Glutamatergic neuron (in vitro differentiated cells): ENCODE measurements at regions not wholly inside any gene's neighbourhood (a gene's known extent, or its start where the extent isn't known, plus 50 kb on each side); places are given as distances from the start of the nearest gene placed in this dataset.

ENCODE experiments used
- DNase-seq: peaks from one replicate; pipeline ENCODE4 v3.0.0; 2022
- H3K27ac Mint-ChIP-seq: one replicate; pipeline ENCODE4 v1.8.0; 2020; ENCODE audit warnings: mild to moderate bottlenecking, mixed read lengths, inconsistent platforms; ENCODE audit not compliant: unreplicated experiment
- H3K27me3 Mint-ChIP-seq: one replicate; pipeline ENCODE4 v1.8.0; 2020; ENCODE audit warnings: mild to moderate bottlenecking, moderate library complexity, mixed read lengths, inconsistent platforms; ENCODE audit not compliant: unreplicated experiment
- H3K36me3 Mint-ChIP-seq: one replicate; pipeline ENCODE4 v1.8.0; 2020; ENCODE audit warnings: mild to moderate bottlenecking, mixed read lengths, inconsistent platforms; ENCODE audit not compliant: unreplicated experiment
- H3K4me1 Mint-ChIP-seq: one replicate; pipeline ENCODE4 v1.8.0; 2020; ENCODE audit warnings: mild to moderate bottlenecking, low read depth, mixed read lengths, inconsistent platforms; ENCODE audit not compliant: unreplicated experiment
- H3K4me3 Mint-ChIP-seq: one replicate; pipeline ENCODE4 v1.8.0; 2020; ENCODE audit warnings: mild to moderate bottlenecking, mixed read lengths, inconsistent platforms; ENCODE audit not compliant: unreplicated experiment
- H3K9me3 Mint-ChIP-seq: one replicate; pipeline ENCODE4 v1.8.0; 2020; ENCODE audit warnings: mild to moderate bottlenecking, moderate library complexity, mixed read lengths, inconsistent platforms; ENCODE audit not compliant: unreplicated experiment
- TF ChIP-seq, protein P1 (sequence below): fragments of 200-600 bp; sonication (generic); IDR thresholded peaks from one replicate; pipeline ENCODE4 v1.5.0; 2021; ENCODE audit not compliant: partially characterized antibody, unreplicated experiment

- Mint-ChIP-seq H3K27me3 (no peaks in the 10 kb centered on the region), H3K9me3 (no peaks in the 10 kb centered on the region), H3K27ac (no peak overlapping the region), H3K4me3 (no peak overlapping the region), H3K4me1 (no peaks in the 10 kb centered on the region), H3K36me3 (no peaks in the 10 kb centered on the region)
- no peak for DNase-seq
- TF ChIP-seq, protein P1, sequence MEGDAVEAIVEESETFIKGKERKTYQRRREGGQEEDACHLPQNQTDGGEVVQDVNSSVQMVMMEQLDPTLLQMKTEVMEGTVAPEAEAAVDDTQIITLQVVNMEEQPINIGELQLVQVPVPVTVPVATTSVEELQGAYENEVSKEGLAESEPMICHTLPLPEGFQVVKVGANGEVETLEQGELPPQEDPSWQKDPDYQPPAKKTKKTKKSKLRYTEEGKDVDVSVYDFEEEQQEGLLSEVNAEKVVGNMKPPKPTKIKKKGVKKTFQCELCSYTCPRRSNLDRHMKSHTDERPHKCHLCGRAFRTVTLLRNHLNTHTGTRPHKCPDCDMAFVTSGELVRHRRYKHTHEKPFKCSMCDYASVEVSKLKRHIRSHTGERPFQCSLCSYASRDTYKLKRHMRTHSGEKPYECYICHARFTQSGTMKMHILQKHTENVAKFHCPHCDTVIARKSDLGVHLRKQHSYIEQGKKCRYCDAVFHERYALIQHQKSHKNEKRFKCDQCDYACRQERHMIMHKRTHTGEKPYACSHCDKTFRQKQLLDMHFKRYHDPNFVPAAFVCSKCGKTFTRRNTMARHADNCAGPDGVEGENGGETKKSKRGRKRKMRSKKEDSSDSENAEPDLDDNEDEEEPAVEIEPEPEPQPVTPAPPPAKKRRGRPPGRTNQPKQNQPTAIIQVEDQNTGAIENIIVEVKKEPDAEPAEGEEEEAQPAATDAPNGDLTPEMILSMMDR: no peak
Observed at GRCh38 chr21:25062061-25062460, 545.2 kb downstream of the MRPL39 start.

GRCh38 chr21:25054689-25055088, 552.6 kb downstream of the MRPL39 start:
- DNase-seq: no peak
- H3K4me1 Mint-ChIP-seq: no peaks in the 10 kb centered on the region
- no peaks in the 10 kb centered on the region for H3K27me3 Mint-ChIP-seq
- TF ChIP-seq, protein P1: no peak
- no peaks in the 10 kb centered on the region for H3K9me3 Mint-ChIP-seq
- H3K27ac Mint-ChIP-seq: no peak overlapping the region
- no peaks in the 10 kb centered on the region for H3K36me3 Mint-ChIP-seq
- H3K4me3 Mint-ChIP-seq: no peak overlapping the region

- Mint-ChIP-seq H3K4me3 (no peak overlapping the region), H3K27ac (no peak overlapping the region), H3K27me3 (no peaks in the 10 kb centered on the region), H3K4me1 (no peaks in the 10 kb centered on the region), H3K36me3 (no peaks in the 10 kb centered on the region), H3K9me3 (no peaks in the 10 kb centered on the region)
- no peak for DNase-seq
- TF ChIP-seq, protein P1: no peak
Observed at GRCh38 chr21:25039461-25040380, 567.6 kb downstream of the MRPL39 start.

GRCh38 chr21:25036775-25037174, 570.5 kb downstream of the MRPL39 start:
- no peaks in the 10 kb centered on the region for H3K4me1 Mint-ChIP-seq
- no peaks in the 10 kb centered on the region for H3K9me3 Mint-ChIP-seq
- no peak overlapping the region for H3K4me3 Mint-ChIP-seq
- no peak for DNase-seq
- no peaks in the 10 kb centered on the region for H3K36me3 Mint-ChIP-seq
- H3K27me3 Mint-ChIP-seq: no peaks in the 10 kb centered on the region
- TF ChIP-seq, protein P1: no peak
- no peak overlapping the region for H3K27ac Mint-ChIP-seq

GRCh38 chr21:25031750-25032149, 575.5 kb downstream of the MRPL39 start:
- no peak for DNase-seq
- no peaks in the 10 kb centered on the region for H3K9me3 Mint-ChIP-seq

More at GRCh38 chr21:25031750-25032149, 575.5 kb downstream of the MRPL39 start:
- H3K4me1 Mint-ChIP-seq: no peaks in the 10 kb centered on the region
- TF ChIP-seq, protein P1: no peak
- H3K4me3 Mint-ChIP-seq: no peak overlapping the region
- no peaks in the 10 kb centered on the region for H3K36me3 Mint-ChIP-seq
- no peak overlapping the region for H3K27ac Mint-ChIP-seq
- H3K27me3 Mint-ChIP-seq: no peaks in the 10 kb centered on the region
